GM12892 (cell line): ENCODE measurements at regions not wholly inside any gene's neighbourhood (a gene's known extent, or its start where the extent isn't known, plus 50 kb on each side); places are given as distances from the start of the nearest gene placed in this dataset.

Experiments used
- DNase-seq: peaks from one replicate; pipeline ENCODE4 v3.0.0; 2011; ENCODE audit not compliant: insufficient read length
- FAIRE-seq: peaks from 2 replicates; lab custom pipeline; 2011; peaks lifted over from hg19 to GRCh38; lab: Jason Lieb, UNC
- POLR2A ChIP-seq: IDR thresholded peaks from 2 replicates; pipeline ENCODE4 v1.6.1; 2011; ENCODE audit warnings: low read depth, low read length, control low read depth
- POLR2AphosphoS5 ChIP-seq: IDR thresholded peaks from 2 replicates; pipeline ENCODE4 v1.6.1; 2011; ENCODE audit warnings: low read depth, low read length, control low read depth
- TAF1 ChIP-seq: IDR thresholded peaks from 2 replicates; pipeline ENCODE4 v1.6.1; 2011; ENCODE audit warnings: low read depth, mild to moderate bottlenecking, control low read depth, low read length, borderline replicate concordance

GRCh38 chr10:53574024-53574423 lies 801.4 kb upstream of the MBL2 start:
- no peak for FAIRE-seq
- no peak for DNase-seq
- TF ChIP-seq TAF1, result no peak
- TF ChIP-seq POLR2AphosphoS5, result no peak
- TF ChIP-seq POLR2A, result no peak

- DNase-seq (no peak), FAIRE-seq (no peak)
- TF ChIP-seq POLR2AphosphoS5 (no peak), TAF1 (no peak), POLR2A (no peak)
Measured at GRCh38 chr10:53573498-53573897, 800.9 kb upstream of the MBL2 start.

- DNase-seq (no peak), FAIRE-seq (no peak)
- TF ChIP-seq POLR2A, result no peak
- TF ChIP-seq TAF1, result no peak
- TF ChIP-seq POLR2AphosphoS5, result no peak
Measured at GRCh38 chr10:53572799-53573198, 800.2 kb upstream of the MBL2 start.

GRCh38 chr10:53570221-53570620 lies 797.6 kb upstream of the MBL2 start:
- no peak for FAIRE-seq

GRCh38 chr10:53569455-53569854 lies 796.9 kb upstream of the MBL2 start:
- no peak for TF ChIP-seq TAF1
- TF ChIP-seq POLR2AphosphoS5, result no peak
- TF ChIP-seq POLR2A, result no peak
- DNase-seq, result no peak
- FAIRE-seq, result no peak

More at GRCh38 chr10:53570221-53570620, 797.6 kb upstream of the MBL2 start:
- TF ChIP-seq POLR2AphosphoS5, result no peak
- no peak for TF ChIP-seq TAF1
- TF ChIP-seq POLR2A, result no peak
- DNase-seq, result no peak

GRCh38 chr10:53548664-53549063 lies 776.1 kb upstream of the MBL2 start:
- TF ChIP-seq POLR2AphosphoS5 (no peak), POLR2A (no peak), TAF1 (no peak)
- DNase-seq (no peak), FAIRE-seq (no peak)

GRCh38 chr10:53547364-53547763 lies 774.8 kb upstream of the MBL2 start:
- DNase-seq (no peak), FAIRE-seq (no peak)
- no peak for TF ChIP-seq POLR2A
- no peak for TF ChIP-seq TAF1
- no peak for TF ChIP-seq POLR2AphosphoS5

- FAIRE-seq (no peak), DNase-seq (no peak)
- TF ChIP-seq TAF1 (no peak), POLR2A (no peak), POLR2AphosphoS5 (no peak)
Measured at GRCh38 chr10:53543410-53543809, 770.8 kb upstream of the MBL2 start.

- DNase-seq, result no peak
- no peak for TF ChIP-seq TAF1
- no peak for TF ChIP-seq POLR2A
- TF ChIP-seq POLR2AphosphoS5, result no peak
- no peak for FAIRE-seq
Measured at GRCh38 chr10:53537508-53537907, 764.9 kb upstream of the MBL2 start.

GRCh38 chr10:53536322-53536721 lies 763.7 kb upstream of the MBL2 start:
- TF ChIP-seq POLR2A, result no peak
- TF ChIP-seq TAF1, result no peak
- no peak for TF ChIP-seq POLR2AphosphoS5
- no peak for FAIRE-seq
- no peak for DNase-seq

- TF ChIP-seq POLR2A, result no peak
- no peak for TF ChIP-seq POLR2AphosphoS5
- TF ChIP-seq TAF1, result no peak
- FAIRE-seq, result no peak
- no peak for DNase-seq
Measured at GRCh38 chr10:53534428-53534827, 761.8 kb upstream of the MBL2 start.

- FAIRE-seq (no peak), DNase-seq (no peak)
- no peak for TF ChIP-seq POLR2AphosphoS5
Measured at GRCh38 chr10:53528974-53529373, 756.4 kb upstream of the MBL2 start.

GRCh38 chr10:53521046-53521445 lies 748.5 kb upstream of the MBL2 start:
- TF ChIP-seq TAF1, result no peak
- no peak for TF ChIP-seq POLR2A
- no peak for TF ChIP-seq POLR2AphosphoS5
- DNase-seq, result no peak
- FAIRE-seq, result no peak
